ENCODE measurements at regions not wholly inside any gene's neighbourhood (a gene's known extent, or its start where the extent isn't known, plus 50 kb on each side); places are given as distances from the start of the nearest gene placed in this dataset.

GRCh38 chr5:18018472-18018871 is 384.2 kb downstream of the TAF11L14 start:
- Histone ChIP-seq H3K27me3 (ENCODE audit: low read depth) (no peaks in the 10 kb centered on the region), H3K27ac (replicated peaks) (no peak overlapping the region), H3K9me3 (replicated peaks) (peaks cover 18% of the 10 kb centered on the region), H3K4me3 (no peak overlapping the region), H3K4me1 (no peaks in the 10 kb centered on the region), H3K36me3 (no peaks in the 10 kb centered on the region)
- DNase-seq, result no peak
- TF ChIP-seq CTCF (IDR thresholded peaks at IDR 0.05; ENCODE audit: borderline replicate concordance), result no peak
- intact Hi-C loops (cut with micrococcal nuclease), result no loop called here

- Histone ChIP-seq H3K27me3 (ENCODE audit: low read depth) (no peaks in the 10 kb centered on the region), H3K4me1 (no peaks in the 10 kb centered on the region), H3K36me3 (no peaks in the 10 kb centered on the region), H3K27ac (replicated peaks) (no peak overlapping the region), H3K9me3 (replicated peaks) (peaks cover 8% of the 10 kb centered on the region), H3K4me3 (no peak overlapping the region)
- intact Hi-C loops (cut with micrococcal nuclease), result no loop called here
- no peak for TF ChIP-seq CTCF (IDR thresholded peaks at IDR 0.05; ENCODE audit: borderline replicate concordance)
- no peak for DNase-seq
Measured at GRCh38 chr5:18023275-18023674, 389.0 kb downstream of the TAF11L14 start.

GRCh38 chr5:18023986-18024385 is 389.7 kb downstream of the TAF11L14 start:
- intact Hi-C loops (cut with micrococcal nuclease), result no loop called here
- no peak overlapping the region for H3K27ac ChIP-seq (replicated peaks)
- no peaks in the 10 kb centered on the region for H3K36me3 ChIP-seq
- H3K9me3 ChIP-seq (replicated peaks), result peaks cover 8% of the 10 kb centered on the region
- no peak for DNase-seq
- H3K27me3 ChIP-seq (ENCODE audit: low read depth), result no peaks in the 10 kb centered on the region
- no peak overlapping the region for H3K4me3 ChIP-seq
- no peak for TF ChIP-seq CTCF (IDR thresholded peaks at IDR 0.05; ENCODE audit: borderline replicate concordance)
- no peaks in the 10 kb centered on the region for H3K4me1 ChIP-seq

- DNase-seq, result no peak
- Histone ChIP-seq H3K27me3 (ENCODE audit: low read depth) (no peaks in the 10 kb centered on the region), H3K4me1 (no peaks in the 10 kb centered on the region), H3K4me3 (no peak overlapping the region), H3K36me3 (no peaks in the 10 kb centered on the region), H3K9me3 (replicated peaks) (peaks cover 8% of the 10 kb centered on the region), H3K27ac (replicated peaks) (no peak overlapping the region)
- no peak for TF ChIP-seq CTCF (IDR thresholded peaks at IDR 0.05; ENCODE audit: borderline replicate concordance)
- intact Hi-C loops (cut with micrococcal nuclease), result no loop called here
Measured at GRCh38 chr5:18024542-18024941, 390.3 kb downstream of the TAF11L14 start.

GRCh38 chr5:18027241-18027867 is 393.1 kb downstream of the TAF11L14 start:
- no peak overlapping the region for H3K27ac ChIP-seq (replicated peaks)
- no peaks in the 10 kb centered on the region for H3K36me3 ChIP-seq
- DNase-seq, result no peak
- no peak overlapping the region for H3K4me3 ChIP-seq
- no peaks in the 10 kb centered on the region for H3K27me3 ChIP-seq (ENCODE audit: low read depth)
- no peak for TF ChIP-seq CTCF (IDR thresholded peaks at IDR 0.05; ENCODE audit: borderline replicate concordance)
- H3K9me3 ChIP-seq (replicated peaks), result peaks cover 12% of the 10 kb centered on the region
- no peaks in the 10 kb centered on the region for H3K4me1 ChIP-seq
- intact Hi-C loops (cut with micrococcal nuclease), result no loop called here

All from left ventricle myocardium inferior (tissue), 1 donor.